ENCODE measurements at regions not wholly inside any gene's neighbourhood (a gene's known extent, or its start where the extent isn't known, plus 50 kb on each side); places are given as distances from the start of the nearest gene placed in this dataset.

DNA sequence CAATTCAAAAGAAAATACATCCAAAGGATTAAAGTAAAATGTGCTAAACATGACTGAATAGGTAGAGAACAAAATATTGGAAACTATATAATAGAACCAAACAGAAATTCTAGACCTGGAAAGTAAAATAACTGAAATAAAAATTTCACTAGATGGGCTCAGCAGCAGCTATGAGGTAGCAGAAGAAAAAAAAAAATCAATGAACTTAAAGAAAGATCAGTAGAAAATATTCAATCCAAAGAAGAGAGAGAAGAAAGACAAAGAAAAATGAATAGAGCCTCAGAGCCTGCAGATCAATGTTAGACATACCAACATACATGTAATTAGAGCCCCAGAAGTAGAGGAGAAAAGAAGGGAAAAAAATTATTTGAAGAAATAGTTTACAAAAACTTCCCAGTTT, 129.6 kb upstream of the RNF32 start:
- Histone ChIP-seq H3K9ac (ENCODE audit: insufficient read depth, low read depth, low read length) (no peak overlapping the region), H3K9me3 (ENCODE audit: low read length) (peaks cover 15% of the 10 kb centered on the region), H4K20me1 (ENCODE audit: insufficient read depth, low read length) (no peaks in the 10 kb centered on the region), H3K27ac (ENCODE audit: extremely low read length, insufficient read depth, low read length) (no peak overlapping the region), H2AFZ (ENCODE audit: low read length) (no peak overlapping the region), H3K27me3 (ENCODE audit: control insufficient read depth in 1 of 2, insufficient read depth in 2 of 2, low read length in 2 of 2) (no peaks in the 10 kb centered on the region), H3K4me3 (replicated peaks in 1 of 3; ENCODE audit: insufficient read depth in 1 of 3, low read depth in 2 of 3, low read length in 3 of 3) (no peak overlapping the region), H3K79me2 (ENCODE audit: insufficient read depth, low read length) (no peaks in the 10 kb centered on the region), H3K36me3 (replicated peaks in 1 of 2; ENCODE audit: control insufficient read depth in 1 of 2, insufficient read depth in 2 of 2, low read length in 2 of 2) (no peaks in the 10 kb centered on the region), H3K4me1 (ENCODE audit: insufficient read depth, low read length) (peaks cover 42% of the 10 kb centered on the region), H3K4me2 (ENCODE audit: low read depth, low read length) (no peak overlapping the region)
- intact Hi-C loops (cut with micrococcal nuclease; ENCODE audit: unreplicated experiment) = no loop called here
- ChIA-PET CTCF (ENCODE audit: low intra/inter-chr PET ratio, low total read pairs) (no interaction called here), POLR2A (no interaction called here)
- ATAC-seq (no peak), DNase-seq (ENCODE audit: low spot score) (no peak), FAIRE-seq (no peak)
- in situ Hi-C loops (cut with HindIII; ENCODE audit: extremely low pct_ligation_motif_present, low pct_unique_long_range_greater_than_20kb) = no loop called here
- no TSS peak for BruUV-seq (replicated peaks)
- TF ChIP-seq ZNF160 (CRISPR knock-in tag; IDR thresholded peaks at IDR 0.05) (peak; percentile 88), SIX1 (CRISPR knock-in tag; IDR thresholded peaks at IDR 0.05; ENCODE audit: borderline replicate concordance) (no peak)

DNA sequence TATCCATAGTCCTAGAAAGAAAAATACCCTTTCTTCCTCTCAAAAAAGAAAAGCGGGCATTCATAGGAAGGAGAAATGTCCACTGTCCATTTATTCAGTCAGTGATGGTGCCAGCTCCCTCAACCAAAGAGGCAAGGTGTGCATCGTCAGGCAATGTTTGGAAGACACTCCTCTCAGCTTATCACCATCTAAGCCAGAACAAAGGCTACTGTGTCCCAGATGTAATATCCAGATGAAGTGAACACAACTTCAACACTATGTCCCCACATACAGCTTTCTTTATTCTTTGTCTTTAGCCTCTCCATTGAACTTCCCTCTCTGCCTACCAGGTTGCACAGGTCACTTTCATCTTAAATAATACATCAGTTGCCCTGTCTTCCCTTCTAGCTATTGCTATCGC, 131.4 kb upstream of the RNF32 start:
- Histone ChIP-seq H3K79me2 (ENCODE audit: insufficient read depth, low read length) (no peaks in the 10 kb centered on the region), H3K4me2 (ENCODE audit: low read depth, low read length) (no peak overlapping the region), H3K27ac (ENCODE audit: extremely low read length, insufficient read depth, low read length) (peak overlapping the region; percentile 11), H3K4me1 (ENCODE audit: insufficient read depth, low read length) (peaks cover 39% of the 10 kb centered on the region), H3K36me3 (replicated peaks in 1 of 2; ENCODE audit: control insufficient read depth in 1 of 2, insufficient read depth in 2 of 2, low read length in 2 of 2) (no peaks in the 10 kb centered on the region), H3K4me3 (replicated peaks in 1 of 3; ENCODE audit: insufficient read depth in 1 of 3, low read depth in 2 of 3, low read length in 3 of 3) (no peak overlapping the region), H3K9me3 (ENCODE audit: low read length) (peaks cover 15% of the 10 kb centered on the region), H4K20me1 (ENCODE audit: insufficient read depth, low read length) (no peaks in the 10 kb centered on the region), H2AFZ (ENCODE audit: low read length) (no peak overlapping the region), H3K27me3 (ENCODE audit: control insufficient read depth in 1 of 2, insufficient read depth in 2 of 2, low read length in 2 of 2) (no peaks in the 10 kb centered on the region), H3K9ac (ENCODE audit: insufficient read depth, low read depth, low read length) (no peak overlapping the region)
- ChIA-PET POLR2A (interaction anchor here (1.2 kb wide), 1 partner anchor 106 kb away, joined by 4 read pairs; no protein-coding TSS in a partner anchor), CTCF (ENCODE audit: low intra/inter-chr PET ratio, low total read pairs) (no interaction called here)
- intact Hi-C loops (cut with micrococcal nuclease; ENCODE audit: unreplicated experiment) (no loop called here), in situ Hi-C loops (cut with HindIII; ENCODE audit: extremely low pct_ligation_motif_present, low pct_unique_long_range_greater_than_20kb) (no loop called here)
- BruUV-seq (replicated peaks) = no TSS peak
- FAIRE-seq = no peak
- ATAC-seq = no peak; the same call in 2 of the 3 replicates
- peak; percentile 66 for DNase-seq (ENCODE audit: low spot score)
- WGBS (ENCODE audit: low lambda C conversion rate) = 73% methylated on average over 3 of the region's 3 CpGs
- TF ChIP-seq SOX5 (CRISPR knock-in tag; IDR thresholded peaks at IDR 0.05; ENCODE audit: borderline replicate concordance) (0 out of 2 replicates have a peak, but pooled peaks have one; percentile 21), NCOA1 (CRISPR knock-in tag; IDR thresholded peaks at IDR 0.05) (no peak), SOX13 (IDR thresholded peaks at IDR 0.05) (no peak), SOX13 (CRISPR knock-in tag; conservative IDR thresholded peaks at IDR 0.05 in 1 of 2, IDR thresholded peaks at IDR 0.05 in 1 of 2) (peak in 1 of 2 experiments; percentile 72; a peak in 2 of 4 replicates)

Measured in HepG2 (cell line).